H1 (cell line): ENCODE measurements at regions not wholly inside any gene's neighbourhood (a gene's known extent, or its start where the extent isn't known, plus 50 kb on each side); places are given as distances from the start of the nearest gene placed in this dataset.

Experiments used
- EP300 ChIP-seq, 2 experiments: IDR thresholded peaks; 1 replicate in 1 of 2; 2 replicates in 1 of 2; pipeline ENCODE4 v1.6.1; 2011 to 2012; ENCODE audit warnings: low read depth in 2 of 2, low read length in 2 of 2, mild to moderate bottlenecking in 2 of 2, borderline replicate concordance in 1 of 2, inconsistent platforms in 1 of 2, moderate library complexity in 1 of 2
- GABPA ChIP-seq: IDR thresholded peaks from 2 replicates; pipeline ENCODE4 v1.6.1; 2011; ENCODE audit warnings: mild to moderate bottlenecking, low read length, moderate library complexity, borderline replicate concordance; ENCODE audit not compliant: insufficient read depth
- POLR2A ChIP-seq, 2 experiments: IDR thresholded peaks; 1 replicate in 1 of 2; 2 replicates in 1 of 2; pipeline ENCODE4 v1.6.1; 2011; ENCODE audit warnings: low read depth in 2 of 2, low read length in 2 of 2, mild to moderate bottlenecking in 2 of 2; ENCODE audit errors: control extremely low read depth in 1 of 2
- POLR2AphosphoS5 ChIP-seq: IDR thresholded peaks from 2 replicates; pipeline ENCODE4 v1.6.1; 2011; ENCODE audit warnings: low read depth, low read length
- SIN3A ChIP-seq, 2 experiments: IDR thresholded peaks in 1 of 2; conservative IDR thresholded peaks in 1 of 2; 2 replicates each; pipeline ENCODE4 v1.6.1; 2011 to 2012; ENCODE audit warnings: low read length in 2 of 2, improper control_type of control experiment in 1 of 2, low read depth in 1 of 2, mild to moderate bottlenecking in 1 of 2
- SRF ChIP-seq: IDR thresholded peaks from 2 replicates; pipeline ENCODE4 v1.6.1; 2011; ENCODE audit warnings: mild to moderate bottlenecking, low read depth, low read length, moderate library complexity
- TF ChIP-seq, protein P1 (sequence below), 3 experiments: IDR thresholded peaks; 1 replicate in 2 of 3; 2 replicates in 1 of 3; pipeline versions ENCODE4 v1.5.1 to v1.6.1; 2011; ENCODE audit warnings: low read length in 3 of 3, mild to moderate bottlenecking in 3 of 3, inconsistent platforms in 2 of 3, low read depth in 1 of 3, moderate library complexity in 1 of 3; ENCODE audit not compliant: insufficient read depth in 1 of 3; ENCODE audit errors: control extremely low read depth in 1 of 3

DNA sequence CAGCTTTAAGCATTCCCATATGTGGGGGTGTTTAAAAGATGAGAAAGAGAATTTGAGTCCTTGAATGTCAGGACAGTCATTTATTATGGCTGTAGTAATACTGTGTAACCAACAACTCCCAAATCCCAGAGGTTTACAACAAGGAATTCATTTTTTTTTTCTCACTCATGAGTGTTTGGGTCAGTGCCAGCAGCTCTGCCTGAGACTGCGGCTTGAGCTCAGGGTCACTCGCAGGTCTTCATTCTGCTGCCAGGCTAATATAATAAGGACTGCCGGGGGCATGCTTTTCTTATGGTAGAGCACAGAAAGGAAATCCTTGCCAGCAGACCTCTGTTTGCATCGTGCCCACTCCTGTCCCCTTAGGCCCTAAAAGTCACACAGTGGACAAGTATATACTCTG is 277.9 kb upstream of the LMCD1 start:
- TF ChIP-seq POLR2AphosphoS5 (no peak), EP300 (IDR thresholded peaks at IDR 0.05; ENCODE audit: borderline replicate concordance in 1 of 2, low read depth in 2 of 2, low read length in 2 of 2) (no peak), SIN3A (conservative IDR thresholded peaks at IDR 0.05 in 1 of 2, IDR thresholded peaks at IDR 0.05 in 1 of 2; ENCODE audit: low read depth in 1 of 2, low read length in 2 of 2) (no peak), POLR2A (IDR thresholded peaks at IDR 0.05; ENCODE audit: control extremely low read depth in 1 of 2, low read depth in 2 of 2, low read length in 2 of 2) (no peak), GABPA (no peak), SRF (no peak)
- TF ChIP-seq, protein P1, sequence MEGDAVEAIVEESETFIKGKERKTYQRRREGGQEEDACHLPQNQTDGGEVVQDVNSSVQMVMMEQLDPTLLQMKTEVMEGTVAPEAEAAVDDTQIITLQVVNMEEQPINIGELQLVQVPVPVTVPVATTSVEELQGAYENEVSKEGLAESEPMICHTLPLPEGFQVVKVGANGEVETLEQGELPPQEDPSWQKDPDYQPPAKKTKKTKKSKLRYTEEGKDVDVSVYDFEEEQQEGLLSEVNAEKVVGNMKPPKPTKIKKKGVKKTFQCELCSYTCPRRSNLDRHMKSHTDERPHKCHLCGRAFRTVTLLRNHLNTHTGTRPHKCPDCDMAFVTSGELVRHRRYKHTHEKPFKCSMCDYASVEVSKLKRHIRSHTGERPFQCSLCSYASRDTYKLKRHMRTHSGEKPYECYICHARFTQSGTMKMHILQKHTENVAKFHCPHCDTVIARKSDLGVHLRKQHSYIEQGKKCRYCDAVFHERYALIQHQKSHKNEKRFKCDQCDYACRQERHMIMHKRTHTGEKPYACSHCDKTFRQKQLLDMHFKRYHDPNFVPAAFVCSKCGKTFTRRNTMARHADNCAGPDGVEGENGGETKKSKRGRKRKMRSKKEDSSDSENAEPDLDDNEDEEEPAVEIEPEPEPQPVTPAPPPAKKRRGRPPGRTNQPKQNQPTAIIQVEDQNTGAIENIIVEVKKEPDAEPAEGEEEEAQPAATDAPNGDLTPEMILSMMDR (IDR thresholded peaks at IDR 0.05; ENCODE audit: control extremely low read depth in 1 of 3, insufficient read depth in 1 of 3, low read depth in 1 of 3, low read length in 3 of 3), result no peak
